HS-27A (cell line): ENCODE measurements at regions not wholly inside any gene's neighbourhood (a gene's known extent, or its start where the extent isn't known, plus 50 kb on each side); places are given as distances from the start of the nearest gene placed in this dataset.
A peak's percentile ranks its signal among the peaks of the same experiment; 100 is the strongest.

ENCODE experiments used
- DNase-seq: peaks from one replicate; pipeline ENCODE4 v3.0.0-alpha.2; 2012; ENCODE audit warnings: low read depth, missing footprints

- no peak for DNase-seq
These were observed 51.4 kb upstream of the CHMP2B start for GRCh38 chr3:87175732-87176131.

DNA sequence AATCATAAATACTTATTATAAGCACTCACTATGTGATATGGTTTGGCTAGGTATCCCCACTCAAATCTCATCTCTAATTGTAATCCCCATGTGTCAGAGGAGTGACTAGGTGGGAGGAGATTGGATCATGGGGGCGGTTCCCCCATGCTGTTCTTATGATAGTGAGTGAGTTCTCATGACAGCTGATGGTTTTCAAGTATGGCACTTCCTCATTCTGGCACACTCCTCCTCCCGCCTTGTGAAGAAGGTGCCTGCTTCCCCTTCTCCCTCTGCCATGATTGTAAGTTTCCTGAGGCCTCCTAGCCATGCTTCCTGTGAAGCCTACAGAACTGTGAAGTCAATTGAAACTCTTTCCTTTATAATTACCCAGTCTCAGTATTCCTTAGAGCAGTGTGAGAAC lies 53.3 kb upstream of the CHMP2B start:
- DNase-seq: no peak

DNA sequence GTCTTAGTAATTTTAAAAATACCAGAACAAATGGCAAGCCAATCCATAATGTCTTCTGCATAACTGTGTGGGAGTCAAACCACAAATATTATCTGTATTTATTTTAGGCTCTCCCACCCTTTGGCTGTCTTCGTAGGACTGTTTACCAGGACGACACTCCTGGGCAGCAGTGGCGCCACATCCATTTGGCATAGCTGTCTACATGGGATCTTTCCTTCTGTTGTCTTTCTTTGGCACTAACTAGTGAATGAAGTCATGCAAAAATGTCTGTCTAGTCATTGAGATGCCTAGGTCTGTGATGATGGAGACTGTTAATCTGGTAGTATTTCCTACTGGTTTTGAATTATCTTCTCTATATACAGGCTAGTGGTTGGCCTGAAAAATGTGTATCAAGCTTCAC lies 54.0 kb upstream of the CHMP2B start:
- no peak for DNase-seq

DNA sequence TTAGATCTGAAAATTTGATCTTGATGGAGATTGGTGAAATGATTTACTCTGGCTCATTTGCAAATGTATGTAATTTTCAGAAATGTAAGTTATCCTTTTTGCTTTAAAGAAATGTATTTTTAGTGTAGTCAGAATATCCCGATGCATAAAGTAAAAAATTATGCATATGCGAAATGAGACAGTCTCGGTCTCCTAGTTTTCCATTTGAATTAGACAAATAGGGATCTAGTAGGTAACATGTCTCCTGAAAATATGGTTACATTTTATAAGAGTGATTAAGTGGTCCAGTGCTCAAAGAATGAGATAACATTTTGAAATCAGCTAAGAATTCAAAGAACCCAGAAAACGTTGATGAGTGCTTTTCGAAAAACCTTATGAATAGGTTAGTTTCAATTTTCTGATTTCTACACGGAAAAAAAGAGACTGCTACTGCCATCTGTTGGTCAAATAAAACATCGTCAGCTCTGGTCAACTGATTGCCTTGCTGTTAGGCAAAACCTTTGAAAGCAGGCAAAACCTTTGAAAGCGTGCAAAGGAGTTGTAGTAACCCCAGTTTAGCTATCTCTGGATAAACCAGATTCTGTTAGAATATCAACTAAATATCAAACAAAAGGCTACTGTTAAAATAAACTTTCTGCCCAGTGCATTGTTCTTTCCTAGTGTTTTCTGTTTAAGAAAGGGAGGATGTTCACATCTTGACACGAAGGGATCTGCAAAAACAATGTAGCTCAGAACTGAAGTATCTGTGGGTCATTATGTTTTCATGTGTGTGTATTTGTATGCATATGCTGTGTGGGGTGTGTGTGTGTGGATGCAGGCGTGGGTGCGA lies 59.3 kb upstream of the CHMP2B start:
- DNase-seq: peak; percentile 62

- no peak for DNase-seq
These were observed 62.9 kb upstream of the CHMP2B start for GRCh38 chr3:87164245-87164644.

DNA sequence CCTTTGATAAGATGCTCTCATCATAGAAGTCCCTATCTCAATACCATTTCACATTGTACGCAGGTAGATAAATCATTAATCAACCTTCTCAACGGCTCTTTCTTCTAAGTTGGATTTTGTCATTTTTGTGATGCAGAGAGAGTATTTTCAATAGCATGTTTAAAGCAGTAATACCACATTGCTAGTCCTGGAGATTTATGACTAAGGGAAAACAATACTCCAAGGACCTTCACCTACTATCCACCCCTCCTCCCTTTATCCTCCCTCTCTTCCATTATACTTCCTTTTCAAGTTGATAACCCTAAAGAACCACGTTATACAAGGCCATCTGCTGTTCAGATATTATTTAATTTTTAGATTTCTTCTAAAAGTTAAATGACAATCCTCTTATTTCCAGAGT lies 65.3 kb upstream of the CHMP2B start:
- DNase-seq: no peak

- no peak for DNase-seq
These were observed 65.7 kb upstream of the CHMP2B start for GRCh38 chr3:87161417-87161816.

DNA sequence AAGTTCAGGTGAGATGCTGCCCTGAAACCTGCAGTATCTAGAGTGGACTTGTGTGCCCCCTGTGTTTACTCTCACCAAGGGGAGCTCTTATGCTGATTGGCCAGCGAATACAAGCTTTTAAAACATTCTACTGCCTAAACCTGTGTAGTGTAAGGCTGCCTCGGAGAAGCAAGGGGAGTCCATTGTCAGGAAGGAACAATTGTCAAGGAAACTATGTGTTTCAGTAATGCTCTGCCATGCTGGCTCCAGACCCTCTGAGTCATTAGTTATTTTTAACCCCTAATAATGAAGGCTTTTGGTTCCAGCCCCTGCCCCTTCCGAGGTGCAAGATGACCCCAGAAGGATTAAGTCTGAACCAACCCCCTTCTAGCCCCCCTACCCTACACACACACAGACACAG lies 66.1 kb upstream of the CHMP2B start:
- no peak for DNase-seq

- DNase-seq: no peak
These were observed 68.3 kb upstream of the CHMP2B start for GRCh38 chr3:87158823-87159222.

GRCh38 chr3:87148020-87148419 lies 79.1 kb upstream of the CHMP2B start:
- DNase-seq: no peak

DNA sequence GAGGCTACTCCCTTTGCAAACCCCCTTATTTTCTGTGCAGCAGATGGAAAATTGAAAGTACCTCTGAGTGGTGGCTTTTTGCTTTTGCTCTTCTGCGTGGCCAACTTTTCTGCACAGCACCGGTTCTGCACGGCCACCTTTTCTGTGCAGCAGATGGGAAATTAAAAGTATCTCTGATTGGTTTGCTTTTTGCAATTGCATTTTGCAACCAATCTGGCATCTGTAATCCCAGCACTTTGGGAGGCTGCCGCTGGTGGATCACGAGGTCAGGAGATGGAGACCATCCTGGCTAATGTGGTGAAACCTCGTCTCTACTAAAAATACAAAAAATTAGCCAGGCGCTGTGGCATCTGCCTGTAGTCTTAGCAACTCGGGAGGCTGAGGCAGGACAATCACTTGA lies 79.5 kb upstream of the CHMP2B start:
- no peak for DNase-seq

DNA sequence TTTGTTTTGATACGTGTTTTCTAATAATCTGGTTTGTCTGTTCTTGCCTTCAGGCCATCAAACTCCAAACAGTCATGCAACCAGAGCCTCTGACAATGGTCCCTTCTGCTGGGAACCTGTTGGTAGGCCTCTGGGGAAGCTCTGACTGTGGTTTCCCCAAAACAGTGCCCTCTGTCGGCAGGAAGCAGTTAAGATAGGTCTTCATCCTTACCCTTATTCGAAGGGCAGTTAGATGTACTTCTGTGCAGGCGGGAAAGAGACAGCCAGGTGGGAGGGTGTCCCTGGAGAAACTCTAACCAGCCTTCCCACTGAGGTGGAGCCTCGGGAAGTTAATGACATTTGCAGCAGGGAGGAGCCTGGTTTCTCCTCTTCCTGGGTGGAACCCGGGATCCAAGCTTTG lies 81.6 kb upstream of the CHMP2B start:
- DNase-seq: peak; percentile 48

DNA sequence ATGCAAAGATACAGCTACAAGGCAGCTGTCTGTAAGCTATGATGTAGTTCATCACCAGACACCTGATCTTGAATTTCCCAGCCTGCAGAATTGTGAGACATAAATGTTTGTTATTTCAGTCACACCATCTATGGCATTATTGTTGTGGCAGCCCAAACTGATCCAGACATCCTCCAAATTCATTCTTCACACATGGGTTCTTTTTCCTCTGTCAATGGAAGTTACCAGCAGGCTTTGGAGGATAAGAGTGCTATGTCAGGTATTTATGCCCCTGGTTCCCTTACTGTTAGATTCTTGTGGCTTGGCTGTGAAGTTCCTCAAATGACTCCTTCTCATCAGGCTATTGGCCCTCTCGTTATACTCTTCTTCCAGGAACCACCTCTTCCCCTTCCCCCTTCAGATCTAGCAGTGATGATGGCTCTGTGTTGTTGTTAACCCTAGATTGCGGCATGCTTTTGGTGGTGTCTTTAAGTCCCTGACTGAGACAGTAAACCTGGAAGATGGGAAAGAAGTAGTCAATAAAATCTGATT lies 91.0 kb upstream of the CHMP2B start:
- no peak for DNase-seq

DNA sequence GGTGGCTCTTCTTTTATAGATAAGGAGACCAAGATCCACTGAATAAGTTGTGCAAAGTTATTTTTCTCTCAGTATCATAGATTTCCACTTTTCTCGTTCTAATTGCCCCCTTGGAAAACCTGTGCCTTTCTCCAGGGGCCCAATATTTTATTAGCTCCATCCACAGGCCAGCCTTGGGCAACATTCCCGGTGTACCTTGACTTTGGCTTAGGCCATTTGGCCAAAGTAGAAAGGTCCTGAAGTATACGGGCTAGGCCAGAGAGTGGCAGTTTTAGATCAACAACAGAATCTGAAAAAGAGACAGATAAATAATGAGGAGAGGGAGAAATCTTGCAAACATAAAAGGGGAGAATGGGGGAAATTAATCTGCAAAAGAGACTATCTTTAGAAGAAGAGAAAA lies 91.7 kb upstream of the CHMP2B start:
- no peak for DNase-seq

- no peak for DNase-seq
These were observed 94.3 kb upstream of the CHMP2B start for GRCh38 chr3:87132801-87133200.

GRCh38 chr3:87128006-87128405 lies 99.1 kb upstream of the CHMP2B start:
- no peak for DNase-seq

- DNase-seq: no peak
These were observed 99.8 kb upstream of the CHMP2B start for GRCh38 chr3:87127281-87127680.

- no peak for DNase-seq
These were observed 100.8 kb upstream of the CHMP2B start for GRCh38 chr3:87126321-87126720.

GRCh38 chr3:87125116-87125515 lies 102.0 kb upstream of the CHMP2B start:
- no peak for DNase-seq

- no peak for DNase-seq
These were observed 104.3 kb upstream of the CHMP2B start for GRCh38 chr3:87122766-87123165.

DNA sequence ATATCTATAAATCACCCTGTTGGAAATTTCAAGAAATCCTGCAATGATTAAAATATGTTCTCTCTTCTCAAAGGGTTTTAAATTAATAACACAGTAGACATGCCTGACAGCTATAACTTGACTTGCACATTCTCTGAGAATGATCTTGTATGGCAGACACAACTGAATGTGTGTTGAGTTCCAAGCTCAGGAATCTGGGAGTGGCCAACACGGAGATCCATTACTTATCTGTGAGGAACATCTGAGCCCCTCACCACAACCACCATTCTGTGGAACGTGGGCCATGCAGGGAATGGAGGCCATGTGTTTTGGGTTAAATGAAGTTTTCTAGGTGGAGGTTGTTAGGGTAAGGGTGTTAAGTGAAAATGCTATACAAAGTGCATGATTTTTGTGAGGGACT lies 105.3 kb upstream of the CHMP2B start:
- DNase-seq: no peak

- DNase-seq: no peak
These were observed 106.2 kb upstream of the CHMP2B start for GRCh38 chr3:87120881-87121280.

DNA sequence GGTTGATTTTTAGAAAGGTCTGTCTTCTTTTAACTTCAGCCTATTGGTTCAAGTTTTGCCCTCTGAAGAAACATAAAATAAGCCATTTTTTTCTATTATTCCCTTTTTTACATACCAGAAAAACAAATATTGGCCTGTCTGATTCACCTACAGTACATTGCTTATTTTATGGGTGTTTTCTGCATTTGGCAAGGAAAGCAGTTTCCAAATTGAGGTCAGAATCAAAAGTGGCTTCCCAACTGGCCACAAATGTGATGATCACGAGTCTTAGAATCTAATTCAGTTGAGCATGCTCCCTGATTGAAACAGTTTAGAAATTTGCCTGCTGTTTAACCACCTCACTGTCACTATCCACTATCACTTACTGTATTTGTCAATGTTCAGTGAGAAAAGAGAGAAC lies 106.9 kb upstream of the CHMP2B start:
- DNase-seq: no peak

GRCh38 chr3:87109465-87109864 lies 117.6 kb upstream of the CHMP2B start:
- DNase-seq: no peak
